ENCODE measurements at regions not wholly inside any gene's neighbourhood (a gene's known extent, or its start where the extent isn't known, plus 50 kb on each side); places are given as distances from the start of the nearest gene placed in this dataset.

DNA sequence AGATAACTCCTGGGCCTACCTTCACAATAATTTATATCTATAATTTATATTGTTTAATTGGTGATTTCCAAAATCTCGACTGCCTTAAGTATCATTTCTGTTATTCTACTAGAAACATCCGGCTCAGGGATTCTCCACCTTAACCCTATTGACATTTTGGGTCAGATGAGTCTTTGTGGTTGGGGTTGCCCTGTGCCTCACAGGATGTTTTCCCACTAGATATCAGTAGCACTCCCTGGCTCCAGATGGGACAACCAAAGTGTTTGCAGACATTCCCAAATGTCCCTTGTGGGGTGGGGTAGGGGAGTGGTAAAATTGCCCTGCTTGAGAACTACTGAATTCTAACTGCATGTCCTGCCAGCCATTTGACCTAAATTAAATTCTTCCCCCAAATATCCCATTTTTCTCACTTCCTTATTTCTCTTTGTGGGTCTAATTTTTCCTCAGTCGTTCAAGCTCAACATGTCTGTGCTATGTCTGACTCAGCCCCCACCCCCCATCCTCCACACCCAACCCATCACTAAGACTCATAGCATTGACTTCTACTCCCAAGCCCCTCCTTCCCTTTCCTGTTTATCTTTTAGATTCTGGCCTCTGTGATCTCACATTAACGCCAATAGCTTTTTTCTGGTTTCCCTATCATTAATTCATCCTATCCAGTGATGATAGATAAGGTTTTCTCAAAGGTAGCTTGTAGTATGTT lies 545.1 kb downstream of the EFNB2 start:
- no peak for TF ChIP-seq CTCF (conservative IDR thresholded peaks at IDR 0.05 in 1 of 2, IDR thresholded peaks at IDR 0.05 in 1 of 2; ENCODE audit: extremely low read depth in 1 of 2, insufficient read depth in 1 of 2, low read depth in 1 of 2, low read length in 2 of 2)
- TF ChIP-seq EZH2 (IDR thresholded peaks at IDR 0.05; ENCODE audit: borderline replicate concordance, low read length), result no peak

All from mammary epithelial cell (primary cell).